HFFc6 (cell line): ENCODE measurements at regions not wholly inside any gene's neighbourhood (a gene's known extent, or its start where the extent isn't known, plus 50 kb on each side); places are given as distances from the start of the nearest gene placed in this dataset.
"Not testable (repeated sequence)": the region's sequence is repeated elsewhere in the genome, so short reads cannot be mapped to it uniquely, and the experiment has no call there.

Experiments
- DNase-seq: peaks from one replicate; pipeline ENCODE4 v3.0.0-alpha.2; 2018
- H3K27ac Mint-ChIP-seq: 2 replicates; pipeline ENCODE4 v1.8.0; 2020; ENCODE audit warnings: mild to moderate bottlenecking, mixed read lengths
- H3K27me3 Mint-ChIP-seq: 2 replicates; pipeline ENCODE4 v1.8.0; 2021; ENCODE audit warnings: mild to moderate bottlenecking, moderate library complexity, mixed read lengths; ENCODE audit not compliant: insufficient read depth
- H3K36me3 Mint-ChIP-seq: 2 replicates; pipeline ENCODE4 v1.8.0; 2021; ENCODE audit warnings: low read depth, mixed read lengths
- H3K4me1 Mint-ChIP-seq: 2 replicates; pipeline ENCODE4 v1.8.0; 2020; ENCODE audit warnings: low read depth, mixed read lengths
- H3K4me3 Mint-ChIP-seq: 2 replicates; pipeline ENCODE4 v1.8.0; 2020; ENCODE audit warnings: mild to moderate bottlenecking, moderate library complexity, mixed read lengths
- H3K9me3 Mint-ChIP-seq: 2 replicates; pipeline ENCODE4 v1.8.0; 2020; ENCODE audit warnings: mild to moderate bottlenecking, mixed read lengths
- CTCF ChIP-seq: fragments of 200-600 bp; sonication (generic); IDR thresholded peaks from 2 replicates; pipeline ENCODE4 v1.5.0; 2021; ENCODE audit warnings: antibody characterized with exemption, mild to moderate bottlenecking

GRCh38 chr5:85646036-85646435 lies 971.7 kb upstream of the COX7C start:
- Mint-ChIP-seq H3K36me3 (no peaks in the 10 kb centered on the region), H3K4me1 (no peaks in the 10 kb centered on the region), H3K4me3 (no peak overlapping the region)

GRCh38 chr5:85646641-85647040 lies 971.1 kb upstream of the COX7C start:
- Mint-ChIP-seq H3K27ac (no peak overlapping the region), H3K4me1 (no peaks in the 10 kb centered on the region), H3K36me3 (no peaks in the 10 kb centered on the region), H3K9me3 (peaks cover 17% of the 10 kb centered on the region), H3K27me3 (no peaks in the 10 kb centered on the region), H3K4me3 (no peak overlapping the region)
- no peak for DNase-seq
- TF ChIP-seq CTCF: no peak

More at GRCh38 chr5:85646036-85646435, 971.7 kb upstream of the COX7C start:
- H3K27ac Mint-ChIP-seq: no peak overlapping the region
- H3K27me3 Mint-ChIP-seq: no peaks in the 10 kb centered on the region
- no peak for DNase-seq
- H3K9me3 Mint-ChIP-seq: peaks cover 17% of the 10 kb centered on the region
- no peak for TF ChIP-seq CTCF

GRCh38 chr5:85647349-85648127 lies 970.2 kb upstream of the COX7C start:
- Mint-ChIP-seq H3K9me3 (peaks cover 17% of the 10 kb centered on the region), H3K27ac (no peak overlapping the region), H3K4me3 (no peak overlapping the region), H3K4me1 (no peaks in the 10 kb centered on the region), H3K36me3 (no peaks in the 10 kb centered on the region), H3K27me3 (no peaks in the 10 kb centered on the region)
- TF ChIP-seq CTCF: no peak
- no peak for DNase-seq

GRCh38 chr5:85648495-85648894 lies 969.2 kb upstream of the COX7C start:
- TF ChIP-seq CTCF: no peak
- no peaks in the 10 kb centered on the region for H3K4me1 Mint-ChIP-seq
- no peak overlapping the region for H3K4me3 Mint-ChIP-seq
- H3K27me3 Mint-ChIP-seq: no peaks in the 10 kb centered on the region
- peaks cover 17% of the 10 kb centered on the region for H3K9me3 Mint-ChIP-seq
- no peak for DNase-seq
- no peaks in the 10 kb centered on the region for H3K36me3 Mint-ChIP-seq
- no peak overlapping the region for H3K27ac Mint-ChIP-seq

GRCh38 chr5:85651731-85652130 lies 966.0 kb upstream of the COX7C start:
- H3K36me3 Mint-ChIP-seq: no peaks in the 10 kb centered on the region
- H3K27me3 Mint-ChIP-seq: peaks cover 1% of the 10 kb centered on the region
- no peak overlapping the region for H3K4me3 Mint-ChIP-seq
- peaks cover 33% of the 10 kb centered on the region for H3K9me3 Mint-ChIP-seq
- no peak overlapping the region for H3K27ac Mint-ChIP-seq
- no peak for TF ChIP-seq CTCF
- DNase-seq: no peak
- H3K4me1 Mint-ChIP-seq: no peaks in the 10 kb centered on the region

- not testable (repeated sequence) for H3K36me3 Mint-ChIP-seq, H3K4me3 Mint-ChIP-seq, H3K27me3 Mint-ChIP-seq, H3K4me1 Mint-ChIP-seq, H3K27ac Mint-ChIP-seq, DNase-seq
- peaks cover 22% of the 10 kb centered on the region for H3K9me3 Mint-ChIP-seq
These were observed 963.6 kb upstream of the COX7C start for GRCh38 chr5:85654144-85654543.
